ENCODE measurements at regions not wholly inside any gene's neighbourhood (a gene's known extent, or its start where the extent isn't known, plus 50 kb on each side); places are given as distances from the start of the nearest gene placed in this dataset.

DNA sequence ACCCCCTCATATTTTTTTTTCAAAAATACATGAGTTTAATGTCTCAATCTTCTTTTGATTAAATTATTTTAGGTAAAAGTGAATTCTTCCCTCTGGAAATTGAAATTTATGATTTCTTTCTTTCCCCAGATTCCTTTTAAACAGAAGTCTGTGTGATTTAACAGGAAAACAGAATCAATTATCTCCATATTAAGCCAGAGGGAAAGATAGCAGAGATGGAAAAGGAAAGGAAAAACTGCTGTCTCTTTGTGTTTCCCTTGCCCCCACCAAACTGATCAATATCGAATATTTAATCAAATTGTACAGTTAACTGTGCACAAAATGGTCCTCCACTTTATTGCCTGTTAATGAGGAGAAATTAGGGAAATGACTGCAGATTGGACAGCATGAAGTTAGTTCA, 203.5 kb upstream of the NECTIN3 start:
- no peaks in the 10 kb centered on the region for H3K27me3 ChIP-seq
- H3K9me3 ChIP-seq = no peaks in the 10 kb centered on the region
- no peak overlapping the region for H3K4me3 ChIP-seq
- TF ChIP-seq, protein P1, sequence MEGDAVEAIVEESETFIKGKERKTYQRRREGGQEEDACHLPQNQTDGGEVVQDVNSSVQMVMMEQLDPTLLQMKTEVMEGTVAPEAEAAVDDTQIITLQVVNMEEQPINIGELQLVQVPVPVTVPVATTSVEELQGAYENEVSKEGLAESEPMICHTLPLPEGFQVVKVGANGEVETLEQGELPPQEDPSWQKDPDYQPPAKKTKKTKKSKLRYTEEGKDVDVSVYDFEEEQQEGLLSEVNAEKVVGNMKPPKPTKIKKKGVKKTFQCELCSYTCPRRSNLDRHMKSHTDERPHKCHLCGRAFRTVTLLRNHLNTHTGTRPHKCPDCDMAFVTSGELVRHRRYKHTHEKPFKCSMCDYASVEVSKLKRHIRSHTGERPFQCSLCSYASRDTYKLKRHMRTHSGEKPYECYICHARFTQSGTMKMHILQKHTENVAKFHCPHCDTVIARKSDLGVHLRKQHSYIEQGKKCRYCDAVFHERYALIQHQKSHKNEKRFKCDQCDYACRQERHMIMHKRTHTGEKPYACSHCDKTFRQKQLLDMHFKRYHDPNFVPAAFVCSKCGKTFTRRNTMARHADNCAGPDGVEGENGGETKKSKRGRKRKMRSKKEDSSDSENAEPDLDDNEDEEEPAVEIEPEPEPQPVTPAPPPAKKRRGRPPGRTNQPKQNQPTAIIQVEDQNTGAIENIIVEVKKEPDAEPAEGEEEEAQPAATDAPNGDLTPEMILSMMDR (IDR thresholded peaks at IDR 0.05) = no peak
- no peaks in the 10 kb centered on the region for H3K36me3 ChIP-seq
- DNase-seq (ENCODE audit: low spot score) = no peak
- no peak overlapping the region for H3K27ac ChIP-seq
- H3K4me1 ChIP-seq = no peaks in the 10 kb centered on the region

DNA sequence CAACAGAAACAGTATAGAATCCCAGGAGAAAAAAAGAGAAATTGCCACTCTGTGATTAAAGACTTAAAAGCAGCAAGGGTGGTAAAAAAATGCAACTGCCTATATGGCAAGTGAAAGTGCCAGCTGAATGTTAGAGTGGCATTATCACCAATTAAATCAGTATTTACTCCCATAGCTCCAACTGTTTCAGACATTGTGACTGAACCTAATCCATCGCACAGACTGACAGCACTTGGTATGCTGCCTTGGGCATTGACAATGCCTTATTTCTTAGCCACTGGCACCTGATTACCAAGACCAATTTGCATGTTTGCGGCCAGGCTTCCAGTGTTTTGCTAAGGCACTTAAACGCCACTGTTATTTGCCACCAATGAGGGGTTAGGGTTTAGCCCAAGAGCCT, 201.9 kb upstream of the NECTIN3 start:
- Histone ChIP-seq H3K4me3 (no peak overlapping the region), H3K27me3 (no peaks in the 10 kb centered on the region), H3K36me3 (no peaks in the 10 kb centered on the region), H3K4me1 (no peaks in the 10 kb centered on the region), H3K27ac (no peak overlapping the region), H3K9me3 (no peaks in the 10 kb centered on the region)
- TF ChIP-seq, protein P1 (IDR thresholded peaks at IDR 0.05) = no peak
- DNase-seq (ENCODE audit: low spot score) = no peak

DNA sequence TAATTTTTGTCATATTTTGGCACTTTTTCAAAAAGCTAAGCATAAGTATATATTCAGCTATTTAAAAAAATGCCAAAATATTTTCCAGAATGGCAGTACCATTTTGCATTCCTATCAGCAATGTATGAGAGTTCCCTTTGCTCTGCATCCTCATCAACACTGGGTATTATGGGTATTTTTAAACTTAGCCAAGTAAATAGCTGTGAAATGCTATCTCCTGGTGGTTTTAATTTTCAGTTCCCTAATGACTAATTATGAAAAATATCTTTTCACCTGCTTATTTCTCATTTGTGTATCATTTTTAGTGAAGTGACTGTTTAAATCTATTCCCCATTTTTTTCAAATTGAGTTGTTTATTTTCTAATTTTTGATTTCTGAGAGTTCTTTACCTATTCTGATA, 199.7 kb upstream of the NECTIN3 start:
- TF ChIP-seq, protein P1 (IDR thresholded peaks at IDR 0.05) = no peak

DNA sequence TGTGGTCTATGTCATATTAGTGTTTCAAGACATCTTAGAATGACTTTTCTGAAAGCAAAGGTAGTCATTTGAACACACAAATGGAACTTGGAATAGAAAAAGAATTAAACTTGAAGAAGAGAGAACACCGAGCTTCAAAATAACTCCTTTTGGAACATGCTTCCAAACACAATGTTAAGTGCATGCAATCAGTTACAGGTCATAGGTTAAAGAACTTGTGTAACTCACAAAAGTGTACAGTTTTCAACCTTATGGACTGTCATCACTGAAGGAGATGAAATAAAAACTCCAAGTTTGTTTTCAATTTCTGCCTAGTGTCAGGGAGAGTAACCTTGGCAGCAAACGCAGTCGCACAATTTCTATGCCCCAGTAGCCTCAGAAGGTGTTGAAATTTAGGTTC, 192.9 kb upstream of the NECTIN3 start:
- Histone ChIP-seq H3K4me3 (no peak overlapping the region), H3K4me1 (no peaks in the 10 kb centered on the region), H3K27ac (no peak overlapping the region), H3K36me3 (no peaks in the 10 kb centered on the region), H3K9me3 (no peaks in the 10 kb centered on the region), H3K27me3 (no peaks in the 10 kb centered on the region)
- TF ChIP-seq, protein P1 (IDR thresholded peaks at IDR 0.05) = no peak
- DNase-seq (ENCODE audit: low spot score) = no peak

More for the DNA sequence above, 199.7 kb upstream of the NECTIN3 start:
- no peaks in the 10 kb centered on the region for H3K27me3 ChIP-seq
- DNase-seq (ENCODE audit: low spot score) = no peak
- H3K4me1 ChIP-seq = no peaks in the 10 kb centered on the region
- no peak overlapping the region for H3K4me3 ChIP-seq
- H3K36me3 ChIP-seq = no peaks in the 10 kb centered on the region
- H3K27ac ChIP-seq = no peak overlapping the region
- H3K9me3 ChIP-seq = no peaks in the 10 kb centered on the region

DNA sequence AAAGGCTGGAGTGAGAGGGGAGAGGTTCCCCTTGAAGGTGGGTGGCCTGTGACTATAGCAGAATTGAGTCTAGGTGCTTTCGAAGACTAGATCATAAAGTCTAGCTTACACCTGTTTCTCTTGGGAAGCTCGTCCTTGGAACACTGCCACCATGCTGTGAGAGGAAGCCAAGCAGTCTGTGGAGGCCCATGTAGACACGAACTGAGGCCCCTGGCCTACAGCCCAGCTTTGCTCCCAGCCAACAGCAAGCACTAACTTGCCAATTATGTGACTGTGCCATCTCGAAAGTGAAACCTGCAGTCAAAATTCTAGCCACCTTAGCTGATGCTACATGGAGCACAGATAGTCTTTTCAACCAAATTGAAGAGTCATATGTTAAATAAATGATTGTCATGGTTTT, 190.5 kb upstream of the NECTIN3 start:
- no peak for DNase-seq (ENCODE audit: low spot score)
- Histone ChIP-seq H3K4me1 (no peaks in the 10 kb centered on the region), H3K36me3 (no peaks in the 10 kb centered on the region), H3K4me3 (no peak overlapping the region), H3K9me3 (no peaks in the 10 kb centered on the region), H3K27me3 (no peaks in the 10 kb centered on the region), H3K27ac (no peak overlapping the region)
- TF ChIP-seq, protein P1 (IDR thresholded peaks at IDR 0.05) = no peak

DNA sequence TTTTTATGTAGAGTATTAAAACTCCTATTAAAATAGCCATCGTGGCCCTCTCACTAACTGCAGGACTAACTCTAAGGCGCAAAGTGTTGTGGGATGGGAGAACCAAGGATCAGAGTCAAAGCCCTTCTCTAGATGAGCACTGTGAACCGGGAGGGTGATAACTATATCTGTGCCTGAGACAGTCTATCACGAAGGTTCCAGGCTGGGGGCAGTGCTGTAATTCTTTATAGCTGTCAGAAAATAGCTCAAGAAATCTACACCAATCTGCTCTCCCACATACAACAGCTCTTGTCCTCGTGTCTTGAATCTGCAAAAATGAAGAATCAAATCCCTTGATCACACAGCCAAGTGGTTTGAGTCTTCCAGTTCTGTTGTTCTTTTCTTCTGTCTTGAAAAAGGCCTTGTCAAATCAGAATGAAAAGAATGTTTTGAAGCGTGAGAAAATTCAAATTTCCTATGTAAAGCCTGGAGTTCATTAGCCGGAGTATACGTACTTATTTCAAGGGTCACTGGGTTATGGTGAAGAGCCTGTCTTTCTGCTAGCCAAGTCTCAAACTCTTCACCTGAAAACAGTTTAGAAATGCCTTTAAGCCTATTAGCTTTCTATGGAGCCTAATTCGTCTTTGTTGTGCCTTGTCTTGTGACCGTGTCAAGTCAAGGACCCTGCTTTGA, 185.3 kb upstream of the NECTIN3 start:
- H3K36me3 ChIP-seq = no peaks in the 10 kb centered on the region
- no peak overlapping the region for H3K4me3 ChIP-seq
- no peaks in the 10 kb centered on the region for H3K27me3 ChIP-seq
- H3K27ac ChIP-seq = no peak overlapping the region
- TF ChIP-seq, protein P1 (IDR thresholded peaks at IDR 0.05) = no peak
- DNase-seq (ENCODE audit: low spot score) = no peak
- H3K9me3 ChIP-seq = no peaks in the 10 kb centered on the region
- no peaks in the 10 kb centered on the region for H3K4me1 ChIP-seq

All from right atrium auricular region (tissue), 2 donors.